ENCODE measurements at regions not wholly inside any gene's neighbourhood (a gene's known extent, or its start where the extent isn't known, plus 50 kb on each side); places are given as distances from the start of the nearest gene placed in this dataset.

- TF ChIP-seq POLR2A (IDR thresholded peaks at IDR 0.05) (no peak), POLR2AphosphoS5 (IDR thresholded peaks at IDR 0.05) (no peak)
These were observed 83.8 kb upstream of the ERCC4 start for GRCh38 chr16:13835935-13836730.
